ENCODE measurements at regions not wholly inside any gene's neighbourhood (a gene's known extent, or its start where the extent isn't known, plus 50 kb on each side); places are given as distances from the start of the nearest gene placed in this dataset.

DNA sequence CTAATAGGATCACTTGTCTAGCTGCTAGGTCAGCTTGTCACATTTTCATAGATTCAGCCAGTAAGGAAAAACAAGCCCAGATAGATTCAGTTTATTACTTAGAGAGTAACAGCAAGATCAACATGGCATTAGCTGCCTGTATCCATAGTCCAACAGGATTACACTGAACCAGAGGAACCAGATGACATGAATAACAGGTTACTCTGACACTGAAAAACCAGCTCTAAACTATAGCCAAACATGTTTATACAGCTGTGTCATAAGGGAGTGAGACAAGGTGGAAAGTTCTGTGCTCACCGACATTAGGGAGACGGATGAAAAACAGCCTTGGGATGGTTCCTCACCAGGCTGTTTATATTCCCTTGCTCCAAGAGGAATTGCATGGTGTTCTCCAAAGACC lies 102.9 kb upstream of the EOLA2 start:
- Histone ChIP-seq H3K9me3 (no peaks in the 10 kb centered on the region), H3K4me3 (no peak overlapping the region), H3K36me3 (no peaks in the 10 kb centered on the region), H3K27me3 (no peaks in the 10 kb centered on the region)
- no peak for DNase-seq

DNA sequence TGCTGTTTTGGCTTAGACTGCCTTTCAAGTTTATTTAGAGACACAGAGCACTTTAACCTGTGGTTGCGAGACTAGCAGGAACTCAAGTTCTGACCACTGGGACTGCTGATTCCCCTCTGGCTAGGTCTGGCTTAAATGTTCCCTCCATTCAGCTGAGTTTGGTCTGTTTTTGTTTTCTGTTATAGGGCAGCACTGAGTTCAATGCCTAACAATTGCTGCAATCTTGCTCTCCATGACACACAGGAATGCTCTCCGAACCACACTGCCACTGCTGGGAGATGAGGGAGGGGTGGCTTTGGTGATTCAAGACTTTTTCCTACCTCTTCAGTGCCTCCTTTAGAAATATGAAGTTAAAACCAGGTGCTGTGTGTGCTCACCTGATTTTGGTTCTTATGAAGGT lies 106.3 kb upstream of the EOLA2 start:
- no peak for DNase-seq
- Histone ChIP-seq H3K36me3 (no peaks in the 10 kb centered on the region), H3K4me3 (no peak overlapping the region), H3K9me3 (no peaks in the 10 kb centered on the region), H3K27me3 (no peaks in the 10 kb centered on the region)

DNA sequence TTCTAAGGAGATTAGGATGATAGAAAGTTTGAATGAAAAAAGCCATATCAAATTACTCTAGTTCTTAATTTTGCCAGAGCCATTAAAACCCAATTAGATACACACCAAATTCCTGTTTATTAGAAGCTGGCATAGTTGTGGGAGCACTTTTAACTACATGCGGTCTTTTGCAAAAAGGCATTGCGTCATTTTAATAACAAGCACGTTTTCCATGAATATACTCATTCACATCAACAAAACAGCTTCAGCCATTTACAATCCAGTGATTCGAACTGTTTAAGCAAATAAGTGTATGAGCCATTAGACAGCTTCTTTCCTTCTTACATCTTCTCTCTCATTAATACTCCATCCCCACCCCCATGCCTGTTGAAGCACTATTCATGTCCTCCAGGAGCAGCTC lies 109.5 kb upstream of the EOLA2 start:
- no peaks in the 10 kb centered on the region for H3K27me3 ChIP-seq
- no peaks in the 10 kb centered on the region for H3K9me3 ChIP-seq
- H3K36me3 ChIP-seq: no peaks in the 10 kb centered on the region
- DNase-seq: no peak
- H3K4me3 ChIP-seq: no peak overlapping the region

DNA sequence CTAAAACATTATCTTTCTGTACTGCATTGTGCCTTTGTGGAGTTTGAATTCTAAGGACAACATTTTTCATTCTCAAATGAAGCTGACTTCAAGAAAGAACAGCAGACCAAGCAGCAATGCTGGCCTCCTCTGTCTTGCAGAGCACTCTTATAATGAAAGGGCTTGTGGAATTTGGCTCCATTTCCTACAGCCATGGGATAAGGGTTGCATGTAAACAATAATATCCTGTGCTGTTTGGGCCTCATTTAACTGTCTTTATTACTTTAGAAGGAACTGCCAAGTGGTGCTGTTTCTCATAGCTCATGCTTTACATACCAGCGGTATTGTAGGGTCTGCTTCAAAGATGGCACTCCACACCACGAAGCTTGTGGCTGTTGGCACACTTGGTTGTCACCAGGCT lies 111.4 kb upstream of the EOLA2 start:
- Histone ChIP-seq H3K27me3 (no peaks in the 10 kb centered on the region), H3K36me3 (no peaks in the 10 kb centered on the region), H3K9me3 (no peaks in the 10 kb centered on the region), H3K4me3 (no peak overlapping the region)
- peak; percentile 7 for DNase-seq

DNA sequence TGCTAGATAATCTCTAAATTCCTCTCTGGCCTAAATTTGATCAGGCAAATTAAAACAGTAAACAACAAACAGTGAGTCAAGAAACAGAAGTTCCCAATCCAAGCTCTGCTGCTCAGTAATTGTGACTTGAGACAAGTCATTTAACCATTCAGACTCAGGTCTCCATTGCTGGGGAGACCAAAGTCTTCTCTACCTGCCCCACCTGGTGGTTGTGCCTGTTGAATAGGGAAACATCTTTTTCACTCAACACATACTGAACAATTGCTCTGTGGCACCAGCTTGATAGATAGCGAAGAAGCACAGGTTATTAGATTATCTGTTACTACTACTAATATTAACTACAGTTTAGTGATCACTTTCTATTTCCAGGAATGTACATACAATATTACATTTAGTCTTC lies 112.1 kb upstream of the EOLA2 start:
- Histone ChIP-seq H3K9me3 (no peaks in the 10 kb centered on the region), H3K4me3 (no peak overlapping the region), H3K27me3 (no peaks in the 10 kb centered on the region), H3K36me3 (no peaks in the 10 kb centered on the region)
- DNase-seq: no peak

DNA sequence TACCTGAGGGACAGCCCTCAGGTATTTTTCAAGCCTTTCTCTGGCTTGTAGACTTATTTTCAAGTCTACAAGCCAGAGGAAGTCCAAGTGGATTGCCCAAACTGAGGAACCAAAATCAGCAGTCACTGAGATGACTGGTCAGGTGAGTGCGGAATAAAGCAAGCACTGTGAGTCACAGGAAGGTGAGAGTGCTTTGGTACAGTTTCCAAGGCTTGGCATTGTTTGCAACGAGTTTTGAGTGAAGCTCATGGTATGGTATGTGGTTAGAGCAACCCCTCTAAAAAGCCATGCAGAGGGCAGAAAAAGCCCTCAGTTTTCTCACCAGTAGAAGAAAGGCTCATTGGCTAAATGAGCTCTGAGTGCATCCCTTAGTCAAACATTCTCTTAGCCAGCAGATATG lies 112.8 kb upstream of the EOLA2 start:
- no peak for DNase-seq
- H3K27me3 ChIP-seq: no peaks in the 10 kb centered on the region
- H3K9me3 ChIP-seq: no peaks in the 10 kb centered on the region
- H3K4me3 ChIP-seq: no peak overlapping the region
- H3K36me3 ChIP-seq: no peaks in the 10 kb centered on the region

DNA sequence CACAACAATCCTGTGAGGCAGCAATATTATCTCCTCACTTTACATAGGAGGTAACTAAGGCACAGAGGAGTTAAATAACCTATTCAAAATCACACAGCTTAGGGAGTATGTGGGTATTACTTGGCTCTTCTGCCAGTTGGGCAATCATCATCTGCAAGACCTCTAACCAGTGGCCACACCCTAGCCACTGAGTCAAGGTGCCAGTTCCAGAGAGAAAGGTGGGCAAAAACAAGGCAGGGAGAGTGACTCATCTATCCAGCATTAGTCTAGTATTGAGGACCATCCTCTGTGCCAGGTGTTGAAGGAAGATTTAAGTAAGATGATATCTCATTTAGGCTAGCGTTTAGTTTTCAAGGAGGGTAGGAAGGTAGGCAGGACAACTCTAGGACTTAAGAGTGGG lies 113.9 kb upstream of the EOLA2 start:
- no peaks in the 10 kb centered on the region for H3K36me3 ChIP-seq

DNA sequence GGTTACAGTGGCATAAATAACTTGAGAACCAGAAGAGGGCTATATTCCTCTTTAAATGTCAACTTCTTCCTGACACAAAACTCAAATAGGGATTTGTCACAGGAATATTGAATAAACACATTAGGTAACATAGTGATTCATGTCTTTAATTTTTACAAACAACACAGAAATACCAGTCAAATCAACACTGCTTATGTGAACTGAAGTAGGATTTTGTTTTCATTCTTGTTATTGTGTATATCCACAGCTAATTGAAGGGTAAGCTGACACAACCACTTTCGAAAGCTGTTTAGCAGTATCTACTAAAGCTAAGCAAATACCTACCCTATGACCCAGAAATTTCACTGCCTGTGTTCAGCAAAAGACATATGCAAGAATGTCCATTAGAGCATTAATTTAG lies 120.4 kb upstream of the EOLA2 start:
- Histone ChIP-seq H3K27me3 (no peaks in the 10 kb centered on the region), H3K36me3 (no peaks in the 10 kb centered on the region), H3K9me3 (no peaks in the 10 kb centered on the region), H3K4me3 (no peak overlapping the region)
- DNase-seq: no peak

More for the DNA sequence above, 113.9 kb upstream of the EOLA2 start:
- no peak overlapping the region for H3K4me3 ChIP-seq
- no peak for DNase-seq
- no peaks in the 10 kb centered on the region for H3K9me3 ChIP-seq
- no peaks in the 10 kb centered on the region for H3K27me3 ChIP-seq

DNA sequence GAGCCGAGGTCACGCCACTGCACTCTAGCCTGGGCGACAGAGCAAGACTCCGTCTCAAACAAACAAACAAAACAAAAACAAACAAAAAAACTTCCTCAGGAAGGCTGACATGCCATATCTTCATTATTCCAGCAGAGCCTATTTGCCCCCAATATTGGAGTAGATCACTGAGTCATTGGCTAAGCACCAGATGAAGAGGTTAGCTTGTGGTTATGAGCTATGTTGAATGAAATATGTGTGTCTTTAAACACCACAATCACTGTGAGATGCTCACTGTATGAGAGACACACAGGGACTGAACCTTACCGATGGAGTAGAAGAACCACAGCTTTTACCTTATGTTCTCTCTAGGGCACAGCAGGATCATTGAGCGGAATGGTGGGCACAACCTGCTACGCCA lies 122.1 kb upstream of the EOLA2 start:
- Histone ChIP-seq H3K4me3 (no peak overlapping the region), H3K36me3 (no peaks in the 10 kb centered on the region), H3K27me3 (no peaks in the 10 kb centered on the region), H3K9me3 (no peaks in the 10 kb centered on the region)
- no peak for DNase-seq

DNA sequence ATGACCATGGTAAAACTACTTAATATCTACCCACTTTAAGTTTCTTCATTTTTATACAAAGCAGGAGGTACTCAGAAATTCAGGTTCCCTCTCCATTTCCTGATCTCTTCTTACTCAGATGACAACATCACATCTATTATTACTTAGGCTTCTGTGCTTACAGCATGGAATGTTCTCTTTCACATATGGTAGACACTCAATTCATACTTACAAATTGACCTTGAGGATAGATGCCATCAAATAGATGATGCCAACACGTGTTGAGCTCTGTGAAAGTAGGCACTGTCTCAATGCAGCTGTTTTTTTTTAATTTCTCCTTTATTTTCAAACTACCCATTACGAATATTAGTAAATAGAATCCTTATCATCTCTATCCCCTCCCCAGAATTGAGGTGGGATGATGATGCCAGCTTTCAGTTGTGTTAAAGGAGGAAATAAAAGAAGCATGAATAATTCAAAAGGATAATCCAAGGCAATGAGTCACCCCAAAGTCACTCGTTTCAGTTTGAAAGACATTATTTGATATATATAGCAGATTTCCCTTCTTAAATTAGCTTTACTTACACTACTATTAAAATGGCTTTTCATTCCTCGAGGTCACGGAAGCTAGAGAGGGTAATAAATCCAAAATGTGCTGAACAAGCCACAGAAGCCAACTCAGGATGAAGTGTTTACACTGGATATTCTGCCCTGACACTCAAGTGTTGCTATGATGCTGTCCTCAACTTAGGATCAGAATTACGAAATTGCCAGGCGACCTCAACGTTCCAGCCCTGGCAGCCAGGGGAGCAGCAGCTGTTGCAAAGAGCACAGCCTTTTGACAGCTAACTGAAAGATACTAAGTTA lies 124.2 kb upstream of the EOLA2 start:
- H3K27me3 ChIP-seq: no peaks in the 10 kb centered on the region
- no peak overlapping the region for H3K4me3 ChIP-seq

DNA sequence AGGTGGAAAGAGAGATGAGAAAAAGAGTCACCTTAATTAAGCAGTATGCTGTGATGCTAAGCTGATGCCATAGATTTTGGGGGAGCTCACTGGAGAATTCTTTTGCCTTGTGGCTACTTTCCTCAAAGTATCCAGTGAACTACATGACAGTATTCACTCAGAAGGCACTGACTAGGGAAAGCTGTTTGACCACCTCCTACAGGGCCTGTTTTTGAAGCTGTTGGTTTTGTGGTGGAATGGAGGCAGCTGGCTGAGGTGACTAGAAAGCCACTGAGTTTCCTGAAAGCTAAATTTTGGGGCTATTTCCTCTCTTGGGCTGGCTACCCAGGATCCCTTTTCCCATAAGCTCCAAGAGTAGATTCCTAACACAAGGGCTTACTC lies 124.8 kb upstream of the EOLA2 start:
- no peak for DNase-seq
- Histone ChIP-seq H3K9me3 (no peaks in the 10 kb centered on the region), H3K4me3 (no peak overlapping the region), H3K36me3 (no peaks in the 10 kb centered on the region), H3K27me3 (no peaks in the 10 kb centered on the region)

More for the DNA sequence above, 124.2 kb upstream of the EOLA2 start:
- DNase-seq: peak; percentile 54
- no peaks in the 10 kb centered on the region for H3K9me3 ChIP-seq
- H3K36me3 ChIP-seq: no peaks in the 10 kb centered on the region

DNA sequence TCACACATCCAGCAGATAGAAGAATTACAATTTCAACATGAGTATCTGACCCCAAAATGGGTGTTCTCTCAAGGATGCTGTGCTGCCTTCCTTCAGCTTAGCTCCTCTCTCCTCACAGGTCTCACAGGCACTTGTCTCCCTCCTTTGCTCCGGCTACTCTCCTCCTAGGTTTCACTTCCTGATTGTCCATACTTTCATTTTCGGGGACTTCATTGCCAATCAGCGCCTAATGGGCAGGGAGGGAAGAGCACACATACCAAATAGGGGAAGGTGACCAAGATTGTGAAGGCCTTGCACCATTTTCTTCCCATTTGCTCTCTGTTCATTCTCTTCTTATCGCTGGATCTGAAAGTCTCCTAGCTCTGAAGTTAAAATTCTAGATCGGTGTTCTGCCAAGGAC lies 125.4 kb upstream of the EOLA2 start:
- Histone ChIP-seq H3K27me3 (no peaks in the 10 kb centered on the region), H3K36me3 (no peaks in the 10 kb centered on the region), H3K9me3 (no peaks in the 10 kb centered on the region), H3K4me3 (no peak overlapping the region)
- no peak for DNase-seq

DNA sequence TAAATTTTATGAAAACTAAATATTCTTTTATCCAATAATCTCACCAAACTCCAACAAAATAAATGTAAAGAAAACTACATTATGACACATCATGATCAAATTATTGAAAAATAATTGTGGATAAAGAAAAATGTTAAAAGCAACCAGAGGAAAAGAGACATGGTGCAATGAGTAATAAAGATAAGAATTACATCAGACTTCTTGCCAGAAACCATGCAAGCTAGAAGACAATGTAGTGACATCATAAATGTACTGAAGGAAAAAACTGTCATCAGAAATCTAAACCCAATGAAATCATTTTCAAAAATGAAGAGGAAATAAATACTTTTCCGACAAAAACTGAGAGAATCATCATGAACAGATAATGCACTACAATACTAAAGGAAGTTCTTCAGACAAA lies 135.9 kb upstream of the EOLA2 start:
- Histone ChIP-seq H3K36me3 (no peaks in the 10 kb centered on the region), H3K4me3 (no peak overlapping the region), H3K9me3 (no peaks in the 10 kb centered on the region), H3K27me3 (no peaks in the 10 kb centered on the region)
- DNase-seq: no peak

DNA sequence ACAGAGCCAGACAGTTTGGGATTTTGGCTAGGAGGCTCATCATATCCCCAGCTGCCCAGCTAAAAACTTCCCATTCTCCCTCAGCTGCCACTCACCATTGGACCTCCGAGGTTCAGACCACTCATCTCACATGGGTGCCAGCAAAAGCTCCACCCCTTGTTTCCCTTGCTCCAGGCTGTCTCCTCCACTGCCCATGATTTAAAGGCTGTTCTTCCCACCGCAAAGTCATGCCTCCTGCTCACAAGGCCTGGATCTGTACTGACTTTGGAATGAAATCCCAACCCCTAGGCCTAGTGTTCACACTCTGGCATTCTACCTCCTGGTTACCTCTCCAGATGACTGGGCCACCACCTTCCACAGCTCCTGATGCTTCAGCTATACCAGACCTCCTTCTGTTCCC lies 142.2 kb upstream of the EOLA2 start:
- Histone ChIP-seq H3K36me3 (no peaks in the 10 kb centered on the region), H3K9me3 (no peaks in the 10 kb centered on the region), H3K4me3 (no peak overlapping the region), H3K27me3 (no peaks in the 10 kb centered on the region)
- DNase-seq: no peak

DNA sequence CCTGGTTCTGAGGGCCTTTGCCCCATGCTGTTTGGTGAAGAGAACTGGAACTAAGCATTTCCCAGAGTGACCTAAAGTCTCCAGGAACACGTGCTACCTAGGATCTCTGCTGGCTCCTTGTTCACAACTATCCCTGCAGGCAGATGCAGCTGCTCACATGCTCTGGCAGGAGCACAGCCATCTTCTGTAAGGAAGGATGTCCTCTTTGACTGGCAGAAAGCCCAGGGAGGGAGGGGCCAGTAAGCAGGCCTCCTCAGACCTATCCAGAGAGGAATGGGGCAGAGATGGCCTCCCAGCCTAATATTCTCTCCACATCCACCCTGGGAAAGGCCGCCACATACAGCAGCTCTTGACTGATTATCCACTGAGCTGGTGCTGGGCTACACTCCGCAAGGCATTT lies 142.8 kb upstream of the EOLA2 start:
- no peak overlapping the region for H3K4me3 ChIP-seq
- no peaks in the 10 kb centered on the region for H3K36me3 ChIP-seq
- H3K9me3 ChIP-seq: no peaks in the 10 kb centered on the region
- no peaks in the 10 kb centered on the region for H3K27me3 ChIP-seq
- DNase-seq: no peak

DNA sequence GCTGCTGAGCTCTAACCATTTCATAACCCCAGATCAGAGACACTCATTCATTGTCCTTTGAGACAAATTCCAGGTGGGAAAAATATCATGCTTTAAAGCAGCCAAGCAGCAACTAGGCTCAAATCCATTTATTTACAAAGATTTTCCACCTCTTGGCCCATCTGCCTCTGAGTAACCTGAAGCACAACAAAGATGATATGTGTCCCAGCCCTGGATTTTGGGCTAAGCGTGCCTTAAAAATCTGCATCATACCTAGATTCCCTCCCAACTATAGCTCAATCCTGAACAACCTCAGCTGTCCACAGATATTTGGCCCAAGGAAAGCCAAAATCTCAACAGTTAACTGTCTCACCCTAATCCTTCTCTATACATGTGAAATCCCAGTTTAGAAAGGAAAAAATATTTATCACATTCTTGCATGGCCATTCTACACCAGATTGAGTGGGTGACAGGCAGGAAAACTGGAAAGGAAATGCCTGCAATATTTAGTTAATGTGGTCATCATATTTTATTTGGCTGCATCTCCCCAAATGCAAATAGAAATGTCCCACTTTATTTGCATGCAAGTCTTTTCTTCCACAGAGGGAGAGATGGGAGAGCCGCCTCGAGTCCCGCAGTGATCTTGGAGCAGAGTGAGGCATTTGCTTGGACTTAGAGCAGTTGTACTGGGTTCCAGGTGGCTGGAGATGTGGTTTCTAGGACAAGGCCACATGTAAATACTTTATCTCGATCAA lies 146.4 kb upstream of the EOLA2 start:
- Histone ChIP-seq H3K9me3 (no peaks in the 10 kb centered on the region), H3K27me3 (no peaks in the 10 kb centered on the region), H3K36me3 (no peaks in the 10 kb centered on the region), H3K4me3 (no peak overlapping the region)
- DNase-seq: peak; percentile 61

DNA sequence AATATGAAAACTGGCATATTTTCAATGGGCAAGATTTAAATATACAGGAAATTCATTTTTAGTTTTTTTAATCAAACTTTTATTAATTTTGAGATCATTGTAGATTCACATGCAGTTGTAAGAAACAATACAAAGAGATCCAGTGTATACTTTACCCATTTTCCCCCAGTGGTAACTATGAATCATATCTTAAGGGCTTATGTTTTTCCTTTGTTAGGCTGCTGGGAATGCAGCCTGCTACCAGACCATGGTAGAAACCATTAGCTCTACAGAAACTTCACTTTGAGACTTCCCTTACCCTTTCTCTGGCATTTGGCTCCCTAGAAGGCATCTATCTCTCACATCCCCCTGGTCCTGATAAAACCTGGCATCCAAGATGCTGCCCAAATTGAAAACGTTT lies 147.6 kb upstream of the EOLA2 start:
- Histone ChIP-seq H3K27me3 (no peaks in the 10 kb centered on the region), H3K36me3 (no peaks in the 10 kb centered on the region), H3K4me3 (no peak overlapping the region), H3K9me3 (no peaks in the 10 kb centered on the region)
- no peak for DNase-seq

DNA sequence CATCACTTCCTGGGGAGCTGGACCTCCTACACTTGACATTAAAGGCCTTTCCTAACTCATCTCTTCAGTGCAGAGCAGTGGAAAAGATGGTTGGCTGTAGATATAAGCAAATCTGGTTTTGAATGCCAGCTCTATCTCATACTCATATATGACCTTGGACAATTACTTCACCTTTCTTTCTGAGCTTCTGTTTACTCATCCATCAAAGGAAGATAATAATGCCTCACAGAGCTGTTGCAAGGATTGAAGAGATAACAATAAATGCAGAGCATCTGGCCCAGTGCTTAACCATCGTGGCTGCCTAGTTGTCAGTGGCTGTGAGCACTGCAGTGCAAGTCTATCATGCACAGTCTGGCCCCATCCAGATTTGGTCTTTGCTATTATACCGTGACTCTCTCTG lies 148.1 kb upstream of the EOLA2 start:
- Histone ChIP-seq H3K36me3 (no peaks in the 10 kb centered on the region), H3K4me3 (no peak overlapping the region), H3K27me3 (no peaks in the 10 kb centered on the region), H3K9me3 (no peaks in the 10 kb centered on the region)
- DNase-seq: no peak
